ENCODE measurements at regions not wholly inside any gene's neighbourhood (a gene's known extent, or its start where the extent isn't known, plus 50 kb on each side); places are given as distances from the start of the nearest gene placed in this dataset.

GRCh38 chr13:22040810-22041364, 370.0 kb downstream of the FGF9 start:
- Mint-ChIP-seq H3K27ac (no peak overlapping the region), H3K9me3 (no peaks in the 10 kb centered on the region), H3K36me3 (ENCODE audit: low read depth) (no peaks in the 10 kb centered on the region), H3K4me1 (no peaks in the 10 kb centered on the region), H3K27me3 (no peaks in the 10 kb centered on the region), H3K4me3 (peak overlapping the region; percentile 81)
- ATAC-seq (ENCODE audit: low read depth), result peak; percentile 37
- TF ChIP-seq, protein P1, sequence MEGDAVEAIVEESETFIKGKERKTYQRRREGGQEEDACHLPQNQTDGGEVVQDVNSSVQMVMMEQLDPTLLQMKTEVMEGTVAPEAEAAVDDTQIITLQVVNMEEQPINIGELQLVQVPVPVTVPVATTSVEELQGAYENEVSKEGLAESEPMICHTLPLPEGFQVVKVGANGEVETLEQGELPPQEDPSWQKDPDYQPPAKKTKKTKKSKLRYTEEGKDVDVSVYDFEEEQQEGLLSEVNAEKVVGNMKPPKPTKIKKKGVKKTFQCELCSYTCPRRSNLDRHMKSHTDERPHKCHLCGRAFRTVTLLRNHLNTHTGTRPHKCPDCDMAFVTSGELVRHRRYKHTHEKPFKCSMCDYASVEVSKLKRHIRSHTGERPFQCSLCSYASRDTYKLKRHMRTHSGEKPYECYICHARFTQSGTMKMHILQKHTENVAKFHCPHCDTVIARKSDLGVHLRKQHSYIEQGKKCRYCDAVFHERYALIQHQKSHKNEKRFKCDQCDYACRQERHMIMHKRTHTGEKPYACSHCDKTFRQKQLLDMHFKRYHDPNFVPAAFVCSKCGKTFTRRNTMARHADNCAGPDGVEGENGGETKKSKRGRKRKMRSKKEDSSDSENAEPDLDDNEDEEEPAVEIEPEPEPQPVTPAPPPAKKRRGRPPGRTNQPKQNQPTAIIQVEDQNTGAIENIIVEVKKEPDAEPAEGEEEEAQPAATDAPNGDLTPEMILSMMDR (IDR thresholded peaks at IDR 0.05), result no peak
- DNase-seq, result no peak
- CTCF ChIA-PET, result interaction anchor here (0.7 to 1.1 kb wide), 2 partner anchors 19 to 238 kb away, joined by 3 read pairs; no protein-coding TSS in a partner anchor
- intact Hi-C loops (cut with micrococcal nuclease), result no loop called here
- POLR2A ChIA-PET, result interaction anchor here (0.6 kb wide), 1 partner anchor 122 kb away, joined by 3 read pairs; no protein-coding TSS in a partner anchor

DNA sequence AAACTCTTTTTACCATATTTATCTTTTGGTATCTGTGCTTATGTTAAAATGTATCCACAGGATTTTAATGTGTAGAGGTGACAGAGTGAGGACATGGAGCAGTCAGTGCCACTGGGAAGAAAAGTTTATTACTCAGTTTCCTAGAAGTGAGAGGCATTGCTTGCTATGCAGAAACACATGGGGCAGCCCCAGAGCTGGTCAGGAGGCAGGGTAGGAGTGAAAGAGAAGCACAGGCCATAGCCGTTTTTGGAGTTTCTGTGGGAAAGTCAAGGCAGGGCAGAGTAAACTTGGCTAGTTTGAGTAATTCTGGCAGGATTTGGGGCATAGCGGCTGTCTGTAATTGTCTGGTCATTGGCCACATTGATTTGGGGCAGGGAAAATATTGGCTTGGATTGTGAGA, 370.9 kb downstream of the FGF9 start:
- peak overlapping the region; percentile 29 for H3K4me3 Mint-ChIP-seq
- H3K4me1 Mint-ChIP-seq, result no peaks in the 10 kb centered on the region
- H3K9me3 Mint-ChIP-seq, result no peaks in the 10 kb centered on the region
- H3K36me3 Mint-ChIP-seq (ENCODE audit: low read depth), result no peaks in the 10 kb centered on the region
- ATAC-seq (ENCODE audit: low read depth) (no peak), DNase-seq (no peak)
- ChIA-PET POLR2A (no interaction called here), CTCF (interaction anchor here (1.1 kb wide), 1 partner anchor 237 kb away, joined by 3 read pairs; no protein-coding TSS in a partner anchor)
- H3K27me3 Mint-ChIP-seq, result no peaks in the 10 kb centered on the region
- intact Hi-C loops (cut with micrococcal nuclease), result no loop called here
- TF ChIP-seq, protein P1 (IDR thresholded peaks at IDR 0.05), result no peak
- no peak overlapping the region for H3K27ac Mint-ChIP-seq

DNA sequence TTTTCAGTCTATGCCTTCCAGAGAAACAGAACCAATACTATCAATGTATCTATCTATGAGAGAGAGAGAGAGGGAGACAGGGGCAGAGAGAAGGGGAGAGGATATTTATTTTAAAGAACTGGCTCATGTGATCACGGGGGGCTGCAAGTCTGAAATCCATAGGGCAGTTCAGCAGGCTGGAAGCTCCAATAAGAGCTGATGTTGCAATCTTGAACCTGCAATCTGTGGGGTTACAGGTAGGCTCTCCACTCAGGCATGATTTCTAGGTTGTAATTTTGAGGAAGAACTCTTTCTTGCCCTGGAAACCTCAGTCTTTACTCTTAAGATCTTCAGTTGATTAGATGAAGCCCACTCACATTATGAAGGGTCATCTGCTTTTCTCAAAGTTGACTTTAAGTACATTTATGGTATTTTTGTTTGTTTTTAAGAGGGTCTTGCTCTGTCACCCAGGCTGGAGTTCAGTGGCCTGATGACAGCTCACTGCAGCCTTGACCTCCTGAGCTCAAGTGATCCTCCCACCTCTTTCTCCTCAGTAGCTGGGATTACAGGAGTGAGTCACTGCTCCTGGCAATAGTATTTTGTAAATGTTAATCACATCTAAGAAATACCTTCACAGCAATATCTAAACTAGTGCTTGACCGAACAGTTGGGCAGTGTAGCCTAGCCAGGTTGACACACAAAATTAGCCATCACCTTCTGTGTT, 376.4 kb downstream of the FGF9 start:
- TF ChIP-seq, protein P1 (IDR thresholded peaks at IDR 0.05), result no peak
- POLR2A ChIA-PET, result no interaction called here
- no peaks in the 10 kb centered on the region for H3K27me3 Mint-ChIP-seq
- H3K4me1 Mint-ChIP-seq, result no peaks in the 10 kb centered on the region
- no peaks in the 10 kb centered on the region for H3K36me3 Mint-ChIP-seq (ENCODE audit: low read depth)
- H3K9me3 Mint-ChIP-seq, result no peaks in the 10 kb centered on the region
- CTCF ChIA-PET, result no interaction called here
- DNase-seq (no peak), ATAC-seq (ENCODE audit: low read depth) (no peak)
- H3K27ac Mint-ChIP-seq, result no peak overlapping the region
- intact Hi-C loops (cut with micrococcal nuclease), result no loop called here
- no peak overlapping the region for H3K4me3 Mint-ChIP-seq

DNA sequence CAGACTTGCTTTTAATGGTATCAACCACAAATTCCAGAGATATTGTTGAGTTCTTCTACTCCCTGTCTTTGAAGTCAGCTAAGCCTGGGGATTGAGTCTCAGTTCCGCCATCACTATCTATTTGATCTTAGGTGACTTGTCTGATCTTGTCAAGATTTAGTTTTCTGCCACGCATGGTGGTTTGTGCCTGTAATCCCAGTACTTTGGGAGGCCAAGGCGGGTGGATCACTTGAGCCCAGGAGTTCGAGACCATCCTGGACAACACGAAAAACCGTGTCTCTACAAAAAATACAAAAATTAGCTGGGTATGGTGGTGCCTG, 376.9 kb downstream of the FGF9 start:
- POLR2A ChIA-PET, result no interaction called here
- no peaks in the 10 kb centered on the region for H3K4me1 Mint-ChIP-seq
- H3K27ac Mint-ChIP-seq, result no peak overlapping the region
- H3K4me3 Mint-ChIP-seq, result no peak overlapping the region
- no peak for ATAC-seq (ENCODE audit: low read depth)
- CTCF ChIA-PET, result no interaction called here
- no peaks in the 10 kb centered on the region for H3K36me3 Mint-ChIP-seq (ENCODE audit: low read depth)
- intact Hi-C loops (cut with micrococcal nuclease), result no loop called here
- H3K27me3 Mint-ChIP-seq, result no peaks in the 10 kb centered on the region
- H3K9me3 Mint-ChIP-seq, result no peaks in the 10 kb centered on the region
- no peak for DNase-seq
- TF ChIP-seq, protein P1 (IDR thresholded peaks at IDR 0.05), result no peak

DNA sequence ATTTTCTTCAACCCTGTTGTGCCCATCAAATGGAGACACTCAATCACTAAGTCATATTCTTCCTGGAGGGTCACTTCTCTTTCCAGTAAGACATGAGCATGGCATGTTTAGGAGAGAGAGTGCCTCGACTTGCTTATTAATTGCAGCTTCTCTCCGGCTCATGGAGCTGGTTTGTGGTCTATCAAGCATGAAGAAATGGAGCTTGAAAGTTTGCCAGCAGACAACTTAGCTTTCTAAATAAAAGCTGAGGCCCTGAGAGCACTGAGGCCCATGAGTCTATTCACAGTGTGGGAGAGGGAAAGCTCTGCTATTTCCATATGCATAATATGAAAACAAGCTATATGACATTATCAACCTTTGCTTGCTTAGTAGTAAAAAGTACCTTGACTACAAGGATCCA, 378.5 kb downstream of the FGF9 start:
- CTCF ChIA-PET, result no interaction called here
- H3K36me3 Mint-ChIP-seq (ENCODE audit: low read depth), result no peaks in the 10 kb centered on the region
- no peak for DNase-seq
- H3K4me1 Mint-ChIP-seq, result no peaks in the 10 kb centered on the region
- TF ChIP-seq, protein P1 (IDR thresholded peaks at IDR 0.05), result no peak
- ATAC-seq (ENCODE audit: low read depth), result no peak
- no peaks in the 10 kb centered on the region for H3K27me3 Mint-ChIP-seq
- H3K4me3 Mint-ChIP-seq, result no peak overlapping the region
- no peak overlapping the region for H3K27ac Mint-ChIP-seq
- POLR2A ChIA-PET, result no interaction called here
- no peaks in the 10 kb centered on the region for H3K9me3 Mint-ChIP-seq
- intact Hi-C loops (cut with micrococcal nuclease), result no loop called here
